Gastroesophageal sphincter (tissue), 4 donors: ENCODE measurements at regions not wholly inside any gene's neighbourhood (a gene's known extent, or its start where the extent isn't known, plus 50 kb on each side); places are given as distances from the start of the nearest gene placed in this dataset.
A peak's percentile ranks its signal among the peaks of the same experiment; 100 is the strongest.

Experiments
- ATAC-seq: fragments of 150-250 bp; one replicate; pipeline ENCODE4 v1.9.1; 2016; ENCODE audit warnings: mild to moderate bottlenecking, moderate library complexity
- H3K27ac ChIP-seq, 4 donors: fragments of 200-600 bp; sonication (generic) in 3 of 4; 1 replicate in 3 of 4; 2 replicates in 1 of 4; pipeline ENCODE4 v1.5.1; 2016 to 2019
- H3K27me3 ChIP-seq: fragments of 200-600 bp; sonication (generic); one replicate; pipeline ENCODE4 v1.5.1; 2019
- H3K36me3 ChIP-seq, 2 donors: fragments of 200-600 bp; sonication (generic); one replicate each; pipeline ENCODE4 v1.5.1; 2019; ENCODE audit warnings: control low read depth in 1 of 2
- H3K4me1 ChIP-seq, 3 donors: fragments of 200-600 bp; sonication (generic); 1 replicate in 2 of 3; 2 replicates in 1 of 3; pipeline ENCODE4 v1.5.1; 2016 to 2019; ENCODE audit warnings: control low read depth in 2 of 3
- H3K4me3 ChIP-seq, 2 donors: fragments of 200-600 bp; sonication (generic); one replicate each; pipeline ENCODE4 v1.5.1; 2019; ENCODE audit warnings: mild to moderate bottlenecking in 1 of 2, moderate library complexity in 1 of 2
- H3K9me3 ChIP-seq, 3 donors: fragments of 200-600 bp; sonication (generic); one replicate each; pipeline ENCODE4 v1.5.1; 2017 to 2019; ENCODE audit warnings: control low read depth in 2 of 3
- CTCF ChIP-seq, 4 experiments: fragments of 200-600 bp in 2 of 4; fragments of 450-650 bp in 2 of 4; sonication (generic) in 1 of 4; IDR thresholded peaks; one replicate each; pipeline ENCODE4 v1.5.1; 2017 to 2019; ENCODE audit warnings: antibody characterized with exemption in 4 of 4, mild to moderate bottlenecking in 2 of 4, moderate library complexity in 2 of 4
- EP300 ChIP-seq: sonication (generic); formaldehyde crosslinking; IDR thresholded peaks from one replicate; pipeline ENCODE4 v1.6.1; 2017; ENCODE audit warnings: antibody characterized with exemption, mild to moderate bottlenecking
- POLR2A ChIP-seq, 2 donors: fragments of 450-650 bp; IDR thresholded peaks; one replicate each; pipeline ENCODE4 v1.6.1; 2017; ENCODE audit warnings: antibody characterized with exemption in 2 of 2, mild to moderate bottlenecking in 2 of 2, moderate library complexity in 1 of 2
- POLR2AphosphoS5 ChIP-seq: sonication (generic); formaldehyde crosslinking; IDR thresholded peaks from one replicate; pipeline ENCODE4 v1.6.1; 2017; ENCODE audit warnings: antibody characterized with exemption
- WGBS, 2 donors: methylation state at CpG; one replicate each; pipeline ENCODE4 v1.1.5; 2018; ENCODE audit warnings: low coverage in 1 of 2; 5-methylcytosine and 5-hydroxymethylcytosine counted together

GRCh38 chr20:4607287-4607713 is 79.0 kb upstream of the PRNP start:
- peaks cover 0 to 4% (median 0%) of the 10 kb centered on the region in 3 donors for H3K4me1 ChIP-seq
- H3K27me3 ChIP-seq: no peaks in the 10 kb centered on the region
- H3K9me3 ChIP-seq: no peaks in the 10 kb centered on the region
- H3K27ac ChIP-seq: no peak overlapping the region
- peak; percentile 79 for ATAC-seq
- 30 to 35% methylated on average over 2 to 13 of the region's 13 CpGs for WGBS, 2 donors
- TF ChIP-seq EP300 (no peak), CTCF (IDR thresholded peaks at IDR 0.05) (peak; percentile 94 to 97 (median 95)), POLR2A (IDR thresholded peaks at IDR 0.05) (no peak), POLR2AphosphoS5 (no peak)
- H3K36me3 ChIP-seq: no peaks in the 10 kb centered on the region
- no peak overlapping the region for H3K4me3 ChIP-seq

GRCh38 chr20:4606051-4606450 is 80.2 kb upstream of the PRNP start:
- no peak overlapping the region for H3K4me3 ChIP-seq
- WGBS, 2 donors: 92 to 94% methylated on average over 2 of the region's 2 CpGs
- H3K27me3 ChIP-seq: no peaks in the 10 kb centered on the region
- peaks cover 0 to 15% (median 0%) of the 10 kb centered on the region in 3 donors for H3K4me1 ChIP-seq
- no peaks in the 10 kb centered on the region for H3K9me3 ChIP-seq
- no peak overlapping the region for H3K27ac ChIP-seq
- H3K36me3 ChIP-seq: no peaks in the 10 kb centered on the region
- no peak for ATAC-seq
- TF ChIP-seq CTCF (IDR thresholded peaks at IDR 0.05): no peak
- no peak for TF ChIP-seq EP300
- TF ChIP-seq POLR2AphosphoS5: no peak
- no peak for TF ChIP-seq POLR2A (IDR thresholded peaks at IDR 0.05)

- no peak for ATAC-seq
- Histone ChIP-seq H3K27me3 (no peaks in the 10 kb centered on the region), H3K36me3 (no peaks in the 10 kb centered on the region), H3K27ac (no peak overlapping the region), H3K4me3 (no peak overlapping the region), H3K4me1 (peaks cover 0 to 15% (median 0%) of the 10 kb centered on the region in 3 donors), H3K9me3 (no peaks in the 10 kb centered on the region)
- TF ChIP-seq POLR2AphosphoS5 (no peak), EP300 (no peak), POLR2A (IDR thresholded peaks at IDR 0.05) (no peak), CTCF (IDR thresholded peaks at IDR 0.05) (no peak)
- 37 to 39% methylated on average over 4 of the region's 4 CpGs for WGBS, 2 donors
These were observed 81.1 kb upstream of the PRNP start for GRCh38 chr20:4605166-4605565.

- Histone ChIP-seq H3K4me3 (no peak overlapping the region), H3K36me3 (no peaks in the 10 kb centered on the region), H3K27me3 (no peaks in the 10 kb centered on the region), H3K4me1 (peaks cover 0 to 15% (median 0%) of the 10 kb centered on the region in 3 donors), H3K27ac (no peak overlapping the region), H3K9me3 (no peaks in the 10 kb centered on the region)
- WGBS, 2 donors: 65 to 100% methylated on average over 1 to 3 of the region's 3 CpGs
- no peak for ATAC-seq
- no peak for TF ChIP-seq EP300
- no peak for TF ChIP-seq POLR2A (IDR thresholded peaks at IDR 0.05)
- no peak for TF ChIP-seq POLR2AphosphoS5
- TF ChIP-seq CTCF (IDR thresholded peaks at IDR 0.05): no peak
These were observed 81.7 kb upstream of the PRNP start for GRCh38 chr20:4604580-4604979.

GRCh38 chr20:4603724-4604123 is 82.5 kb upstream of the PRNP start:
- H3K36me3 ChIP-seq: no peaks in the 10 kb centered on the region
- H3K4me3 ChIP-seq: no peak overlapping the region
- peaks cover 0 to 15% (median 0%) of the 10 kb centered on the region in 3 donors for H3K4me1 ChIP-seq
- ATAC-seq: no peak
- H3K27ac ChIP-seq: no peak overlapping the region
- no peaks in the 10 kb centered on the region for H3K27me3 ChIP-seq
- TF ChIP-seq CTCF (IDR thresholded peaks at IDR 0.05): no peak
- TF ChIP-seq POLR2A (IDR thresholded peaks at IDR 0.05): no peak
- peak; percentile 16 for TF ChIP-seq POLR2AphosphoS5
- TF ChIP-seq EP300: no peak
- 14 to 25% methylated on average over 9 to 11 of the region's 11 CpGs for WGBS, 2 donors
- H3K9me3 ChIP-seq: no peaks in the 10 kb centered on the region
